Caco-2 (cell line): ENCODE measurements at regions not wholly inside any gene's neighbourhood (a gene's known extent, or its start where the extent isn't known, plus 50 kb on each side); places are given as distances from the start of the nearest gene placed in this dataset.

Source experiments
- BruUV-seq: library from RNA; stranded (reverse); fragments of 400-500 nt; replicated peaks from 2 replicates; lab custom pipeline; 2021; lab: Mats Ljungman, UMichigan
- CTCF ChIA-PET: fragments of 300-600 bp; sonication (Branson Sonifier 250); formaldehyde crosslinking; loops from one replicate; lab custom pipeline; 2022; ENCODE audit warnings: antibody characterized with exemption; lab: Charles Lee
- POLR2A ChIA-PET: fragments of 300-600 bp; sonication (Branson Sonifier 250); formaldehyde crosslinking; loops from one replicate; lab custom pipeline; 2022; ENCODE audit warnings: antibody characterized with exemption; lab: Charles Lee
- DNase-seq, 2 experiments: peaks; one replicate each; pipeline versions ENCODE4 v3.0.0 to v3.0.0-alpha.2; 2020 to 2022
- H3K27me3 ChIP-seq: replicated peaks from 2 replicates; pipeline ENCODE4 v1.6.0; 2011; ENCODE audit warnings: low read length; ENCODE audit not compliant: control insufficient read depth, insufficient read depth
- H3K36me3 ChIP-seq: 2 replicates; pipeline ENCODE4 v1.5.1; 2011; ENCODE audit warnings: low read length; ENCODE audit not compliant: control insufficient read depth, insufficient read depth
- H3K4me1 ChIP-seq: fragments of 250-450 bp; sonication (Bioruptor Pico); 2 replicates; pipeline ENCODE4 v1.5.1; 2020; ENCODE audit warnings: mild to moderate bottlenecking
- H3K4me3 ChIP-seq: 2 replicates; pipeline ENCODE4 v1.5.1; 2011; ENCODE audit warnings: low read depth, mild to moderate bottlenecking, control low read depth, low read length
- H3K9me3 ChIP-seq: fragments of 250-450 bp; sonication (Bioruptor Pico); 2 replicates; pipeline ENCODE4 v1.5.1; 2020; ENCODE audit warnings: mild to moderate bottlenecking, moderate library complexity
- H3K27ac Mint-ChIP-seq: one replicate; pipeline ENCODE4 v1.8.0; 2022; ENCODE audit warnings: mixed read lengths; ENCODE audit not compliant: unreplicated experiment
- H3K27me3 Mint-ChIP-seq: one replicate; pipeline ENCODE4 v1.8.0; 2022; ENCODE audit warnings: mixed read lengths; ENCODE audit not compliant: insufficient read depth, unreplicated experiment
- H3K36me3 Mint-ChIP-seq: one replicate; pipeline ENCODE4 v1.8.0; 2022; ENCODE audit warnings: mild to moderate bottlenecking, mixed read lengths; ENCODE audit not compliant: insufficient read depth, unreplicated experiment
- H3K4me1 Mint-ChIP-seq: one replicate; pipeline ENCODE4 v1.8.0; 2022; ENCODE audit warnings: low read depth, mixed read lengths; ENCODE audit not compliant: unreplicated experiment
- H3K4me3 Mint-ChIP-seq: one replicate; pipeline ENCODE4 v1.8.0; 2022; ENCODE audit warnings: mild to moderate bottlenecking, moderate library complexity, mixed read lengths; ENCODE audit not compliant: unreplicated experiment
- H3K9me3 Mint-ChIP-seq: one replicate; pipeline ENCODE4 v1.8.0; 2022; ENCODE audit warnings: mixed read lengths; ENCODE audit not compliant: unreplicated experiment
- CTCF ChIP-seq, 2 experiments: fragments of 200-600 bp in 1 of 2; IDR thresholded peaks; 1 replicate in 1 of 2; 2 replicates in 1 of 2; pipeline versions ENCODE4 v1.5.1 to v1.8.0; 2011 to 2022; ENCODE audit warnings: antibody characterized with exemption in 1 of 2, control low read depth in 1 of 2, inconsistent platforms in 1 of 2, low read depth in 1 of 2, low read length in 1 of 2, mild to moderate bottlenecking in 1 of 2, moderate library complexity in 1 of 2; ENCODE audit not compliant: insufficient read depth in 1 of 2, severe bottlenecking in 1 of 2, unreplicated experiment in 1 of 2
- intact Hi-C: fragments of 100-400 bp; cut with micrococcal nuclease; formaldehyde crosslinking; loops from one replicate; pipeline ENCODE4 v1.10.0; 2022; ENCODE audit not compliant: unreplicated experiment

- no TSS peak for BruUV-seq
- H3K4me1 Mint-ChIP-seq = peaks cover 14% of the 10 kb centered on the region
- TF ChIP-seq CTCF (IDR thresholded peaks at IDR 0.05; ENCODE audit: insufficient read depth in 1 of 2, low read depth in 1 of 2, low read length in 1 of 2, severe bottlenecking in 1 of 2, unreplicated experiment in 1 of 2) = no peak
- Histone ChIP-seq H3K4me3 (no peak overlapping the region), H3K36me3 (no peaks in the 10 kb centered on the region), H3K9me3 (peaks cover 7% of the 10 kb centered on the region; the same call in 1 of the 2 replicates), H3K4me1 (peaks cover 27% of the 10 kb centered on the region), H3K27me3 (no peaks in the 10 kb centered on the region)
- no peaks in the 10 kb centered on the region for H3K36me3 Mint-ChIP-seq
- intact Hi-C loops = loop anchor here (5.0 to 10.0 kb wide), 3 partner anchors 230 to 363 kb away; no protein-coding TSS in a partner anchor
- DNase-seq = no peak
- ChIA-PET CTCF (no interaction called here), POLR2A (no interaction called here)
- H3K27ac Mint-ChIP-seq = no peak overlapping the region
- H3K4me3 Mint-ChIP-seq = no peak overlapping the region
- no peaks in the 10 kb centered on the region for H3K9me3 Mint-ChIP-seq
- no peaks in the 10 kb centered on the region for H3K27me3 Mint-ChIP-seq
Observed at GRCh38 chr6:54574671-54575070, 266.4 kb downstream of the TINAG start.

GRCh38 chr6:54578261-54578660 lies 268.3 kb upstream of the FAM83B start:
- Mint-ChIP-seq H3K36me3 (no peaks in the 10 kb centered on the region), H3K27me3 (no peaks in the 10 kb centered on the region), H3K27ac (peak overlapping the region; percentile 31), H3K9me3 (peaks cover 20% of the 10 kb centered on the region), H3K4me3 (peak overlapping the region; percentile 49), H3K4me1 (peaks cover 18% of the 10 kb centered on the region)
- no peaks in the 10 kb centered on the region for H3K36me3 ChIP-seq
- ChIA-PET CTCF (interaction anchor here (1.4 kb wide), 1 partner anchor 39 kb away, joined by 6 read pairs; no protein-coding TSS in a partner anchor), POLR2A (no interaction called here)
- no peaks in the 10 kb centered on the region for H3K27me3 ChIP-seq
- peaks cover 33% of the 10 kb centered on the region for H3K4me1 ChIP-seq
- intact Hi-C loops = loop anchor here (2.0 to 10.0 kb wide), 3 partner anchors 83 to 299 kb away; no protein-coding TSS in a partner anchor
- BruUV-seq = no TSS peak
- TF ChIP-seq CTCF (IDR thresholded peaks at IDR 0.05; ENCODE audit: insufficient read depth in 1 of 2, low read depth in 1 of 2, low read length in 1 of 2, severe bottlenecking in 1 of 2, unreplicated experiment in 1 of 2) = no peak
- H3K9me3 ChIP-seq = no peaks in the 10 kb centered on the region
- no peak for DNase-seq
- no peak overlapping the region for H3K4me3 ChIP-seq

GRCh38 chr6:54579011-54579410 lies 267.6 kb upstream of the FAM83B start:
- Histone ChIP-seq H3K27me3 (no peaks in the 10 kb centered on the region), H3K4me1 (peaks cover 33% of the 10 kb centered on the region), H3K9me3 (no peaks in the 10 kb centered on the region), H3K4me3 (no peak overlapping the region), H3K36me3 (no peaks in the 10 kb centered on the region)
- H3K27ac Mint-ChIP-seq = peak overlapping the region; percentile 31
- BruUV-seq = no TSS peak
- DNase-seq = peak; percentile 67 to 68
- ChIA-PET POLR2A (no interaction called here), CTCF (interaction anchor here (1.4 kb wide), 1 partner anchor 39 kb away, joined by 6 read pairs; no protein-coding TSS in a partner anchor)
- H3K4me3 Mint-ChIP-seq = no peak overlapping the region
- peaks cover 27% of the 10 kb centered on the region for H3K9me3 Mint-ChIP-seq
- intact Hi-C loops = loop anchor here (1.0 to 10.0 kb wide), 4 partner anchors 38 to 298 kb away; no protein-coding TSS in a partner anchor
- peaks cover 24% of the 10 kb centered on the region for H3K4me1 Mint-ChIP-seq
- no peaks in the 10 kb centered on the region for H3K27me3 Mint-ChIP-seq
- no peak for TF ChIP-seq CTCF (IDR thresholded peaks at IDR 0.05; ENCODE audit: insufficient read depth in 1 of 2, low read depth in 1 of 2, low read length in 1 of 2, severe bottlenecking in 1 of 2, unreplicated experiment in 1 of 2)
- no peaks in the 10 kb centered on the region for H3K36me3 Mint-ChIP-seq
